ENCODE measurements at regions not wholly inside any gene's neighbourhood (a gene's known extent, or its start where the extent isn't known, plus 50 kb on each side); places are given as distances from the start of the nearest gene placed in this dataset.
"Not testable (repeated sequence)": the region's sequence is repeated elsewhere in the genome, so short reads cannot be mapped to it uniquely, and the experiment has no call there.

GRCh38 chr21:27365394-27365793 is 398.5 kb upstream of the ADAMTS5 start:
- DNase-seq (ENCODE audit: low read depth) = no peak

GRCh38 chr21:27363719-27364477 is 397.0 kb upstream of the ADAMTS5 start:
- TF ChIP-seq CTCF (IDR thresholded peaks at IDR 0.05; ENCODE audit: insufficient read depth, low read length) = no peak
- DNase-seq (ENCODE audit: low read depth) = no peak

More at GRCh38 chr21:27365394-27365793, 398.5 kb upstream of the ADAMTS5 start:
- TF ChIP-seq CTCF (IDR thresholded peaks at IDR 0.05; ENCODE audit: insufficient read depth, low read length) = no peak
- H3K4me3 ChIP-seq (ENCODE audit: low read depth, low read length) = no peak overlapping the region

DNA sequence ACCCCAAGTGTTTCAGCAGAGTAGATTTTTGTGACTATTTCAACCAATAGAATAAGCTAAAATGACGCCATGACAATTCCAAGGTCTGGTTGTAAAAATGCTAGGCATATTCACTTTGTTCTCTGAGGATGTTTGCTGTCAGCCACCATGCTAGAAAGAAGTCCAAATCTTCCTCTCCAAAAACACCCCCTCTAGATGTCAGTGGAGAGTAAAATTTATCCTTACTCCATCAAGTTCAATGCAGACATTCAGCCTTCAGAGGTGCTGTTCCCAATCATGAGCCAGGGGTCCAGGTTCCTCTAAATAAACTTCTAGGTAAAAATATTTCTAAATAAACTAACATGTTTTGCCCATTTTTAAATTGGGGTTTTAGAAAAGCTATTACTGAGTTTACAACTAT is 395.4 kb upstream of the ADAMTS5 start:
- peak; percentile 4 for TF ChIP-seq CTCF (IDR thresholded peaks at IDR 0.05; ENCODE audit: insufficient read depth, low read length)
- peak; percentile 30 for DNase-seq (ENCODE audit: low read depth)
- no peak overlapping the region for H3K4me3 ChIP-seq (ENCODE audit: low read depth, low read length)

More at GRCh38 chr21:27363719-27364477, 397.0 kb upstream of the ADAMTS5 start:
- H3K4me3 ChIP-seq (ENCODE audit: low read depth, low read length) = no peak overlapping the region

DNA sequence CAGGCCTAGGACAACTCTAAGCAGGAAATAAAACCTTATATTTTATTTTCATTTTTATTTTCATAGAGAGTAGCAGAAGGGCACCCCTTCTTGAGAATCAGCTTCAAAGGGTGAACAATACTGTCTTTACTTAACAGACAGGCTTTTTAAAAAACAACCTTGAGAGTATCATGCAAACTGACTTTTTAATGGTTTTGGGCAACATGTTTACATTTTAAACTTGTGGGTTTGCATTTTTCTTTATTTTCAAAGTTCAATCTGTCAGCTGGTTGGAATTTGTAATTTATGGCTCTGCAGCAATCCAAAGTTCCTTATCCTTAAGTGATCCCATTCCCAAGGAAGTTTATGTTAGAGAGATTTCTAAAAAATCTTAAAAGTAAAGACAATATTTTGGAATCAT is 392.3 kb upstream of the ADAMTS5 start:
- TF ChIP-seq CTCF (IDR thresholded peaks at IDR 0.05; ENCODE audit: insufficient read depth, low read length) = no peak
- peak; percentile 78 for DNase-seq (ENCODE audit: low read depth)
- H3K4me3 ChIP-seq (ENCODE audit: low read depth, low read length) = no peak overlapping the region

- no peak for DNase-seq (ENCODE audit: low read depth)
- no peak overlapping the region for H3K4me3 ChIP-seq (ENCODE audit: low read depth, low read length)
- no peak for TF ChIP-seq CTCF (IDR thresholded peaks at IDR 0.05; ENCODE audit: insufficient read depth, low read length)
Measured at GRCh38 chr21:27352885-27353284, 386.0 kb upstream of the ADAMTS5 start.

DNA sequence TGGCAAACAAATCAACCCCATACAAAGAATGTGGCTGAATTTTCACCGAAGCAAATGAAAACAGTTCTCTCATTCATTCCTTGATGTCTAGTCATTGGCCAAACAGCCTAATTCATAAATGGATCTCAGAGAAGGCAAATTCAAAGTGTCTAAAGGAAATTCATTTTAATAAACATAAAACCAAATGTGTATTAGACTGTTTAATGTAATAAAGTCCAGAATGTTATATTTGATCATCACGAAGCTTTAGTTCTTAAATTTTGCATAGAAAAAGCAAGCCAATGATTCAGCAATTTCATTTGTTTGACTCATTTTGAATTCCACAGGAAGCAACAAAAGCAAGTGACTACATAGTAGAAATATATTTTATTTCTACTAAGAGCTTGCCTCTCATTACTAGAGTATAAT is 379.2 kb upstream of the ADAMTS5 start:
- no peak overlapping the region for H3K4me3 ChIP-seq (ENCODE audit: low read depth, low read length)
- DNase-seq (ENCODE audit: low read depth) = peak; percentile 55
- TF ChIP-seq CTCF (IDR thresholded peaks at IDR 0.05; ENCODE audit: insufficient read depth, low read length) = no peak

DNA sequence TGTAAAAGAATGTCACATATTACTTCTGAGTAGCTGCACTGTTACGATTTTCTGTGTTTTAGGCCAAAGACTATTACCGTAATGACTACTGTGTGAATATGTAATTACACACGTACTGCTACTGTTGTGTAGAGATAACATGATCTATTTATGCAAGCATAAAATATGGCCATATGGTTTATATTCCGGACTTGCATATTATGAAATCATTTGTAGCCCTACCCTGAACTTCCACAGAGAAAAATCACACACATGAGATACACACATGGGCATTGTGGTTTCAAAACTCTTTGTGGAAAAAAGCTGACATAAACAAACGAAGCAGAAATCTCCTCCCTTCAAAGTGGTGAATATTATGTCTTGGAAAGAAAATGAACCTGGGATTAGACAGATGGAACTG is 373.0 kb upstream of the ADAMTS5 start:
- no peak overlapping the region for H3K4me3 ChIP-seq (ENCODE audit: low read depth, low read length)
- DNase-seq (ENCODE audit: low read depth) = no peak
- no peak for TF ChIP-seq CTCF (IDR thresholded peaks at IDR 0.05; ENCODE audit: insufficient read depth, low read length)

DNA sequence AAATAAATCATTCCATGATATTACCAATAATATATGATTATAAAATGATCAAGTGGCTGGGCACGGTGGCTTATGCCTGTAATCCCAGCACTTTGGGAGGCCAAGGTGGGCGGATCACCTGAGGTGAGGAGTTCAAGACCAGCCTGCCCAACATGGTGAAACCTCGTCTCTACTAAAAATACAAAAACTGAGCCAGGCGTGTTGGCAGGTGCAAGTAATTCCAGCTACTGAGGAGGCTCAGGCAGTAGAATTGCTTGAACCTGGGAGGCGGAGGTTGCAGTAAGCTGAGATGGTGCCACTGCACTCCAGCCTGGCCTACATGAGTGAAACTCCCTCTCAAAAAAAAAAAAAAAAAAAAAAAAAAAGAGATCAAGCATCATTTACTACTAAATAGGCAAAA is 371.1 kb upstream of the ADAMTS5 start:
- not testable (repeated sequence) for DNase-seq (ENCODE audit: low read depth); H3K4me3 ChIP-seq (ENCODE audit: low read depth, low read length)
